GM21390 (cell line): ENCODE measurements at regions not wholly inside any gene's neighbourhood (a gene's known extent, or its start where the extent isn't known, plus 50 kb on each side); places are given as distances from the start of the nearest gene placed in this dataset.

Source experiments
- ATAC-seq: cut with Tn5 transposase; IDR thresholded peaks from one replicate; pipeline ENCODE4 v1.9.1; 2021; ENCODE audit not compliant: unreplicated experiment

GRCh38 chr5:8238080-8238479 is 369.1 kb downstream of the MTRR start:
- ATAC-seq, result no peak

- ATAC-seq, result no peak
Measured at GRCh38 chr5:8239198-8239597, 370.2 kb downstream of the MTRR start.

GRCh38 chr5:8239646-8240045 is 370.7 kb downstream of the MTRR start:
- ATAC-seq, result no peak

GRCh38 chr5:8241076-8241475 is 372.1 kb downstream of the MTRR start:
- ATAC-seq, result no peak

GRCh38 chr5:8241558-8241957 is 372.6 kb downstream of the MTRR start:
- no peak for ATAC-seq

- no peak for ATAC-seq
Measured at GRCh38 chr5:8247049-8247899, 378.3 kb downstream of the MTRR start.

- ATAC-seq, result no peak
Measured at GRCh38 chr5:8253376-8253775, 384.4 kb downstream of the MTRR start.

- no peak for ATAC-seq
Measured at GRCh38 chr5:8254674-8255073, 385.7 kb downstream of the MTRR start.

- no peak for ATAC-seq
Measured at GRCh38 chr5:8258801-8259200, 389.9 kb downstream of the MTRR start.

GRCh38 chr5:8270246-8270645 is 401.3 kb downstream of the MTRR start:
- no peak for ATAC-seq

GRCh38 chr5:8280711-8281363 is 411.9 kb downstream of the MTRR start:
- no peak for ATAC-seq

- no peak for ATAC-seq
Measured at GRCh38 chr5:8288334-8288733, 419.4 kb downstream of the MTRR start.

GRCh38 chr5:8288897-8289516 is 420.1 kb downstream of the MTRR start:
- ATAC-seq, result no peak

GRCh38 chr5:8289779-8290178 is 420.8 kb downstream of the MTRR start:
- ATAC-seq, result no peak

GRCh38 chr5:8290721-8291120 is 421.8 kb downstream of the MTRR start:
- ATAC-seq, result no peak

GRCh38 chr5:8291641-8292040 is 422.7 kb downstream of the MTRR start:
- no peak for ATAC-seq

GRCh38 chr5:8295141-8295540 is 426.2 kb downstream of the MTRR start:
- ATAC-seq, result no peak

- no peak for ATAC-seq
Measured at GRCh38 chr5:8299716-8300115, 430.8 kb downstream of the MTRR start.

GRCh38 chr5:8304341-8304740 is 435.4 kb downstream of the MTRR start:
- ATAC-seq, result no peak

- ATAC-seq, result no peak
Measured at GRCh38 chr5:8306288-8306896, 437.4 kb downstream of the MTRR start.

GRCh38 chr5:8314965-8315364 is 446.0 kb downstream of the MTRR start:
- no peak for ATAC-seq
